HG03095 (cell line): ENCODE measurements at regions not wholly inside any gene's neighbourhood (a gene's known extent, or its start where the extent isn't known, plus 50 kb on each side); places are given as distances from the start of the nearest gene placed in this dataset.
"Not testable (repeated sequence)": the region's sequence is repeated elsewhere in the genome, so short reads cannot be mapped to it uniquely, and the experiment has no call there.

Source experiments
- ATAC-seq: cut with Tn5 transposase; IDR thresholded peaks from one replicate; pipeline ENCODE4 v1.9.1; 2021; ENCODE audit warnings: moderate library complexity; ENCODE audit not compliant: unreplicated experiment

DNA sequence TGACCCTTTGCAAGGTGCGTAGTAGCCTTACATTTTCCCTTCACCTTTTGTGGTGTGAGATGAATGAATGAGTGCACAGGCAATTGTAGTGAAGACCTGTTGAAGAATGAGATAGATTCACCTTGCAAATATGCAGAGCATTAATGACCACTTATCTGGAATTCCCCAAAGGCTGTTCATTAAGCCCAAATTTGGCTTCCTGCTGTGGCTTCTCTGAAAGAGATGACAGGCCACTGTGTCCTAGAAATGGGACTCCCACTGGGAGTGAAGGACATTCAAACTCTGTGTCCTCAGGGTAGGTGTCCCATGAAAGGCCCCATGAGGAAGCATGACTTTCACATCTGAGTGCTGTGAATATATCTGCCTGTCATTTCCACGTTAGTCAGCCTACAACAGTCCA lies 1821.8 kb upstream of the PIK3C3 start:
- ATAC-seq: no peak

DNA sequence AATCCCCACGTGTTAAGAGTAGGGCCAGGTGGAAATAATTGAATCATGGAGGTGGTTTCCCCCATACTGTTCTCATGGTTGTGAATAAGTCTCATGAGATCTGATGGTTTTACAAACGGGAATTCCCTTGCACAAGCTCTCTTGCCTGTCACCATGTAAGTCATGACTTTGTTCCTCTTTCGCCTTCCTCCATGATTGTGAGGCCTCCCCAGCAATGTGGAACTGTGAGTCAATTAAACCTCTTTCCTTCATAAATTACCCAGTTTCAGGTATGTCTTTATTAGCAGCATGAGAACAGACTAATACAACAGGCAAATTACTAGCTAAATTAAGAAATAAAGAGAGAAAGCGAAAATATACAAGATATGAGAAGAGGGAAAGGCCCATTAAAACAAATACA lies 1822.6 kb upstream of the PIK3C3 start:
- ATAC-seq: not testable (repeated sequence)

DNA sequence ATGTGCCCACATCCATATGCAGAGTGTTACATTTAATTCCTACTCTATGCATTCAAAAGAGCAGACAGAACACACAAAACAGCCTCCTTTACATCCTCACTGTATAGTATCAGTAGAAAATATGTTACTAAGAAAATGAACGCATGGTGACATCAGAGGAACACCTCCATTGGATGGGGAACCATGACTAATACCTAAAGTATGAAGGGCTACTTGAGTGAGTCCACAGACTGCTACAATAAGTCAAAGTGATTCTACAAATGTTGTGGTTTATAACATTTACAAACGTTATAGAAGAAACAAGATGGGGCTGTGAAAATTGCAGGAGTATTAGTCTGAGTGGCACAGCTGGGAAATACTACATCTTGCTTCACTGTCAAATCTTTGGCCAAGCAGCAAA lies 1830.9 kb upstream of the PIK3C3 start:
- no peak for ATAC-seq

DNA sequence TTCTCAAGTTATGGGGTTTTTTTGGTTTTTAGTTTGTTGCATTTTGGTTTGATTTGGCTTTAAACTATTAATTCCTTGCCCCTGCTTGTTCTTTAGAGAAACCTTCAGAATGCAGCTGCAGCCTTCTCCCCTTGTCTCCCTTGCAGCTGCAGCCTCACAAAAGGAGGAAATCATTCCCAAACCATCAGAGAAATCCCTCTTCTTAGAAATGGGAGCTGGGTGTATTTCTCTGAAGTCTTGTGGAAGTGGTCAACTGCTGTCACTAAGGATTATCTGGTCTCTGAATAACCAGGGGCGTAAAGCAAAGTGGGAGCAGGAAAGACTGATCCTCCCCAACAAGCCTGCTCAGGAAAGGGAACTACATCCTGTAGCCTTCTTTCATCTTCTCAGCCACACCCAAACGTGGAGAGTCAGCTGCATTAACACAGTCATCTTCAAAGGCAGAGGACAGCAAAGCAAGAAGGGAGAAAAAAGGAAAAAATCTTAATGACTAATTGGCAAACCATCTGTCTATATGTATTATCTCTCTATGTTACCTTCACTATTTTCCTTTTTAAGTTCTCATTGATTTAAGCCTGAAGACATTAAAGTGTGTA lies 1834.1 kb upstream of the PIK3C3 start:
- ATAC-seq: no peak

DNA sequence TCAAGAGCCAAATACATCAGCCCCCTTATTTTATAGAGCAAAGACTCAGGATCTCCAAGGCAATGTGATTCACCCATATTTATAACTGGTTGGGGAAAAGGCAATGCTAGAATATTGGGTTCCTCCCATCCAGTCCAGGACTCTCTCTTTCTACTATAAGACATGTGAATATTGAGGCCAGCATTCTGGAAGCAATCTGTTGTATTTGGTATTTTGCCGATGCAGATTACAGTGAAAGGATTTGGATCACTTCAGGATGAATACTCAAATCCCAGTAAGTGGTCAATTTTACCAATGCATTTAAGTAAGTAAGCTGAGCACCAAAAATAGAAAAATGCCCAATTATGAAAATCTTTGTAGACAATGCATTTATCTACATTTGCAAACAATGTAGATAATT lies 1834.7 kb upstream of the PIK3C3 start:
- no peak for ATAC-seq

DNA sequence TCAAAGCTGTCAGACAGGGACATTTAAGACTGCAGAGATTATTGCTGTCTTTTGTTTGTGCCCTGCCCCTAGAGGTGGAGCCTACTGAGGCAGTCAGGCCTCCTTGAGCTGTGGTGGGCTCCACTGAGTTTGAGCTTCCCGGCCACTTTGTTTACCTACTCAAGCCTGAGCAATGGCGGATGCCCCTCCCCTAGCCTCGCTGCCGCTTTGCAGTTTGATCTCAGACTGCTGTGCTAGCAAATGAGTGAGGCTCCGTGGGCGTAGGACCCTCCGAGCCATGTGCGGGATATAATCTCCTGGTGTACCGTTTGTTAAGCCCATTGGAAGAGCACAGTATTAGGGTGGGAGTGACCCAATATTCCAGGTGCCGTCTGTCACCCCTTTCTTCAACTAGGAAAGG lies 1835.5 kb upstream of the PIK3C3 start:
- ATAC-seq: not testable (repeated sequence)

DNA sequence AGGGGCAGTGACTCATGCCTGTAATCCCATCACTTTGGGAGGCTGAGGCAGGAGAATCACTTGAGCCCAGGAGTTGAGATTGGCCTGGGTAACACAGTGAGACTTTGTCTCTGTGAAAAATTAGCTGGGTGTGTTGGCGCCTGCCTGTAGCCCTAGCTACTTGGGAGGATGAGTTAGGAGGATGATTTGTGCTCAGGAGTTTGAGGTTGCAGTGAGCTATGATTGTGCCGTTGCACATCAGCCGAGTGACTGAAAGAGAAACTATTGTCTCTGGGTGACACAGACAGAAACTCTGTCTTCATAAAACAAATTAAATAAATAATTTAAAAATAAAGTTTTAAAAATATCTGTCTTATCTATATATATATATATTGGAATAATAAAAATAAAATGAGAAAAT lies 1844.6 kb upstream of the PIK3C3 start:
- ATAC-seq: no peak

DNA sequence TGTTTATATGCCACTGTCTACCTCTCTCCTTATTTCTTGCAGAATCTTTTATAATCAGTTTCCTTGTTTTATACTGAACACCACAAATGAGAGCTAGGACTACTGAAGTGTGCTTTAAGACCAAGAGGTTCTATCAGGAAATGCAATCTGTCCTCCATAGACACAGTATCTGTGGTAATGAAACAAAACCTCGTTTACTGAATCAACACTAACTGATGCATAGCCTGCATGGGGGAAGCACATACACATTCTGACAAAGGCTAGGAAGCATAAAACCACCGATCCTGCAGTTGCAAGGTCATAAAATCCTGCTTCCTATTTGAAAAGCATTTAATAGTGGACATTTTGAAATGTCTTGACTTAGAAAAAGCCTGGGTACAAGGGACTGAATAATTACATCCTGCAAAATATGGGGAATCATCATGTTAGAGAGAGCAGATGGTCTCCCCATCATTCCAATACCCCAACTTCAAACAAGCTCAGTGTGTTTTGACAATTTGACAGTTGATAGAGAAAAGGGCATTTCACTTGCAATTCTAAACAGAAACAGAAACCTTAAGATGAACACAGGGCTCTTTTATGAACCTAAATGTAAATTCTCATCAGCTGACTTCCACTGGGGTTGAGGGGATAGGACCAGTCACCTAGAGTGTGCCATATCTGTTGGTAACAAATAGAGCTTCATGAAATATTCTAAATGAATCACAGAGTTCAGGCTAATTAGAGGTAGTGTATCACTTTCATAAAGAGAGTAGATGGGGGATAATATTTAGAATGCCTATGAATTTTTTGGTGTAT lies 1845.6 kb upstream of the PIK3C3 start:
- no peak for ATAC-seq

DNA sequence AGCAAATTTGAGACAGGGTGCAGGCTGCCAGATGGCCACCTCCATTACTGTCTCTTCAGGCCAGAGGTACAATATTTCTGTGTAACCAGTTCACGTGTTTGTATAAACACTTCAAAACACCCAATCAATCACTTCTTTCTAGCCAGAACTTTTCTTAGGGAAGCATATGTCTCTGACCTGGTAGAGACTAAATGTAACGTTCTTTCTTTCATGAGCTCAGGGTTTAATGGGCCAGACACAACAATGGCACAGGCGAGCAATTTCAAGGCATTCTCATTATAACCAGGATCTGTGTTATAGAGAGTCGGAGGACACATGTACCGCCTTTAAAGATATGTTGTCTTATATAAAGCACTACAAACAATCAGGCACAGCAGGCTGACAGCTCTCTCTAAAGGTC lies 1846.4 kb upstream of the PIK3C3 start:
- no peak for ATAC-seq

DNA sequence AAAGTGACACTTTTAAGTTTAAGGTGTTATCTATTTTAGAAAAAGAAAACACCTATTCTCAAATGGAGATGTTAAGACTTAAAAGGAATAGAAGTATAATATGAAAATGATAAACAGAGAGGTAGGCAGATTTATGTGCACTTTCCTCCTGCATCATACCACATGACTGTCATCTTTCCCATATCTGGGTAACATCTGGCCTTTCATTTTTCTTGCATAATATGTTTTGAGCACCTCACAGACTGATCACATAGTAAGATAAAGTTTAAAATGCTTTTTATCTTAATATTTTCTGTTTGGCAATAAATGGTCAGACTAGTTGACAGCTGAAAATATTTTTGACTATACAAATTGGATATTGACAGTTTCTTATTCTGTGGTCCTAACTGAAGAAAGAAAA lies 1852.1 kb upstream of the PIK3C3 start:
- no peak for ATAC-seq

DNA sequence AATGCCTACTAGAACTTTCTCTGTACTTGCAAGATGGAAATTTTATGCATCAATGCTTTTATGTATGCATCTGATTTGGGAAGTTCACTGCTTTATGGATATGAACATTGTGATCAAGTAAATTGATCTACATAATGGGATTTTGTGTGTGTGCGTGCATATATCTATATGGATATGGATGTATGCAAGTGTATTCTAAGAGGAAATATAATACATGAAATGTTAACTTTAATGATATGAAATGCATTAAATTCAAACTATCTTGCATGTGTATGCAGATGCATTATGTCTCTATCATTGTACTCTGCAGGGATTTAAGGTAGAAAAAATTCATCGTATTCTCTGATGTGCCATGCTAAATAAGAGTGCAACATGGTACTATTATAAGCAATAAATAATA lies 1855.4 kb upstream of the PIK3C3 start:
- ATAC-seq: no peak

DNA sequence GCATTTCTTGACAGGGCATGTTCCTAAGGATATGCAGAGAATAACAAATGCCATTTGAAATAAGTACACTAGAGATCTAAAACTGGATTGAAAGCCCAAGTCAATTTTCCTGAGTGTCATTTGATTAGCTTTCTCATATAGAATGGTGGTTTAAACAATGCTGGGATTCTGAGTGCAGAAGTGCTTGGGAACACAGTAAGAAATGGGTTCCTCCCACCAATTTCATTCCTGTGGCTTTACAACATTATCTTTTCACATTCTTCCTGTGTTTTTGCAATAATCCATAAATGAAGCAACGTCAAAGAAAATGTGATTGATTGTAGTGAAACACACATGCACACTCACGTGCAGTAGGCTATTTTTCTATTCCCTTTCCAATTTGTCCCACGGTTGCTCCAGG lies 1858.4 kb upstream of the PIK3C3 start:
- no peak for ATAC-seq

DNA sequence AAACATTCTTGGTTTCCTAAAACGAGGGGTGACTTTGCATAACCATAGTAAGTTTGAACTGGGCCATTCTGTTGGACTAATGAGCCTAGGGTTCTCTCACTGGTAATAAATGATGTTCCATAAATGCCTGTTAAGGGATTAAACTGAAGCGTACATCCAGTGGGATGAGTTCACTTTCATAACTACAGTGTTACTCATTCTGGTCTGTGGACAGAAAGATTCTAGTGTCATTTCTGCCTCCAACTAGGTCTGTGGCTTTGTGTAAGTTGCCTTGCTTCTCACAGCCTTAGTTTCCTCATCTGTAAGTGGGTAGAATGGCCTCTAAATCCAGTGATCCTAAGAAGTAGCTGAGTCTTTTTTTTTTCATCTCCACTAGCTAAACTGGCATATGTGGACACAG lies 1860.6 kb upstream of the PIK3C3 start:
- ATAC-seq: no peak

DNA sequence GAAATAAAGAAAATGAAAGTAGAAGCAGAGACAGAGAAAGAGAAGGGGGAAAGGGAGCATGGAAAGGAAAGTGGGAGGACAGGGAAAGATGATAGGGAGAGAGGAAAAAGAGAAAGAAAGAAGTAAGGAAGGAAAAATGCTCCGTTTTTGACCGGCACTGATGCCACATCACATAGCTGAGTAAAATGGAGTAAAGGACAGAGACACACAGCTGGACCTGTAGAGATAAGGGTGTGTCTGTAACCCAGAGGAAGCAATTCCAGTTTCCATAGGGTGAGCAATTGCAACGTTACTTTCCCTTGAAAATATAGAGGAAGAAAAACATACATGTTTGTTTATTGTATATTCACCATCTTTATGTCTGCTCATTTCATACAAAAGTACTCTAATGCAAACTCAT lies 1866.9 kb upstream of the PIK3C3 start:
- ATAC-seq: no peak

DNA sequence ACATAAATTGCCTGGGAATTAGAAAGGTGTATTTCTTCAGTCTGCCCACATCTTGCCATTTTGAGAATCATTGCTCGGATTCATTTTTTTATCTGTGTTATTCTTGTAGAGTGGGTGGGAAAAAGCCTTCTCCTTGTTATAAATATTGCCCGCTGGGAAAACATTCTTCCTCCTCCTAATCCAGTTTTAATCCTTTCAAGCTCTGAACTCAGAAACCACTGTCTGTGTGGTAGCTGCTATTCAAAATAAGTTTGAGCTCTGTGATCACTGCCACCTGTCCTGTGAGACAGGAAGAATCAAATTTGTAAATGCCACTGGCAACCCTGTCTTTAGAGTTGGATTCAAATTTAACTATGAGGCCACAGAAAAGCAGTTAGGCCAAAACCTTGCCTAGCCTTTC lies 1875.2 kb upstream of the PIK3C3 start:
- no peak for ATAC-seq

DNA sequence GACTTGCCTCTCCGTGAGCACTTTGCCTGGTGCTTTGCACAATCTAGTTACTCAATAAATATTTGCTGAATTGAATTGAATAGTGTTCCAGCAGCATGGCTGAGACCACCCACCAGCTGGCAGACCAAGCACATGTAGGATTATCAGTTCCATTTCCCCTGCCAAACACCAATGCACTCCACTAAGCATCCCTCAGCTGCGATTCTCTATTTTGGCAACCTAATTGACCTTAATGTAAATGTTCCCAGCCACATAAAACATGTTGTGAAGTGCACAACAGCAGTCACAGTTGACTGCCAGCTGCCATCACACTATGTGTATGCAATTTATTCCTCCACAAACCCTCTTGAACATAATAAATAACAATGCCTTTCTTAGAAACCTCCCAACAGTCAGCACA lies 1879.4 kb upstream of the PIK3C3 start:
- ATAC-seq: no peak

DNA sequence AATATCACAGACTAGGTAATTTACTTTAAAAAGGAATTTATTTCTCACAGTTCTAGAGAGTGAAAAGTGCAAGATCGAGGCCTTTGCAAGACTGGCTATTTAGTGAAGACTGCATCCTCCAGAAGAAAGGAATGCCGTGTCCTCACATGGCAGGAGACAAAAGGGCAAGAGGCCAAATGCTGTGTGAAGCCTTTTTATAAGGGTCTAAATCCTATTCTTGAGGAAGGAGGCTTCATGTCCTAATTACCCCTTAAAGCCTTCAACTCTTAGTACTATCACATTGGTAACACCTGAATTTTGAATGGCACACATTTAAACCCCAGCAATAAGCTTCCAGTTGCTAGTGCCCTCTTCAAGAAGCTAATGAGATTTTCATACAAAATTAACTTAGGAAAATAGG lies 1882.3 kb upstream of the PIK3C3 start:
- no peak for ATAC-seq

DNA sequence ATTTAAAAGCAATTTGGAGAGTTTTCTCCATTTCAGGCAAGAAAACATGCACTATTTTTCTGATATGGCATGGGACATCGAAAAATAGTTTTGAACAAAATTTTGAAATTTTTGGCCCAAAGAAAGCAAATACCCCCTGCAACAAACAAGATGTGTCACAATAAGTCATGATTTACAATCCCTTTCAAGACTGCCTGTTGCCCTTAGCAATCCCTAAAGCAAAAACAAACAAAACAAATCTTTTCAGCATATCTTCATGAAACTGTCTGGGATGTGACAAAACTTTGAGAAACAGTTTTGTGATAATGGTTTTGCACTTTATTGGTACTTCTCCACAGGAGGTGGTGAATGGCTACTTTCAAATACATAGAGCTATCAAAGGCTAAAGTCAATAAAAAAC lies 1888.7 kb upstream of the PIK3C3 start:
- no peak for ATAC-seq

DNA sequence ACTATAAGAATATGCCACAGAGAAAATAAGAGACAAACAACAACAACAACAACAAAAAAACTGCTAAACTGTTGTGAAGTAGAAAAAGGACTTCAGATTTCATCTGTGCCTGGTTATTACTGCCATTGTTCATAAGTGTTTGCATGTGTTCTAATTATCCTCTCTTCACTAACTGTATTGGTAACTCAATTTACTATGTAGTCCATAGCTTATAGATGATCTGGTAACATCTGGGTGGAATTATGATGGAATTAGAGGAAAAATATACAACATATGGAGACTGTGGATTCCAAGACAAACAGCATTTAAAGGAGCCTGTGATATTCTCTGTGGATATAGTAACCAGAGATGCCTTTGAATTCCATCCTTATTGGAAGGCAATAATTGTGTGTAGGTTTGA lies 1891.5 kb upstream of the PIK3C3 start:
- ATAC-seq: no peak

DNA sequence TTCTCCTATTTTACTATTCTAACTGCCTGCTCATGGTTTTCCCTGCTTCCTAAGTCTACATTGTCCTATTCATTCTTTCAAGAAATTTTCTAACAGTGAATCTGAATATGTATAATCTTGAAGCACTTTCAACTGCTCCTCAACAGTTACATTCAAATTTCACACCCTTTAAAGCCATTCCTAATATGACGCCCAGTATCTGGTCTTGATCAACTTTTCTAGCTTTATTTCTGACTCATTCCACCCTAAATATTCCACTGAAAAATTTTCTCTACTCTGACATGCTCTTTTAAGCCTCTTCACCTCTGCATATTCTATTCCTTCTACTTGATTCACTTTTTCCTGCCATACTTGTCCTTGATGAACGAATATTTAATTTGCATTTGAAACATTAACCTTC lies 1893.9 kb upstream of the PIK3C3 start:
- no peak for ATAC-seq

DNA sequence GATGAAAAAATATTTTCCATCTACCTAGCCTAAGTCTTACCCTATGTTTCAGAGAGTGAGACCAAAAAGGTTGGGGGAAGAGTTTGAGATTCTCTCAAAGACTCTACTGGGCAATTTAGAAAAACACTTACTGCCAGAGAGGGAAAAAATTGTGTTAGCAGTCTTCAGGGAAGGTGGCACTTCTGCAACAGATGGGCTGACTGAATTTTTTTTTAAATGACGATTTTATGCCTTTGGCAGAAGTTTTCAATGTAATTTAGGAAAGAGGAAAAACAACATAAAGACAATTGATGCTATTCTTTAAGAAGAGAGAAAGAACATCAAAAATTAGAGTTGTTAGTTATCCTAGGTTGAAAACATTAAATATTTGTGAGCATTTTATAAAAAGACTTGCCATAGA lies 1894.5 kb upstream of the PIK3C3 start:
- no peak for ATAC-seq

DNA sequence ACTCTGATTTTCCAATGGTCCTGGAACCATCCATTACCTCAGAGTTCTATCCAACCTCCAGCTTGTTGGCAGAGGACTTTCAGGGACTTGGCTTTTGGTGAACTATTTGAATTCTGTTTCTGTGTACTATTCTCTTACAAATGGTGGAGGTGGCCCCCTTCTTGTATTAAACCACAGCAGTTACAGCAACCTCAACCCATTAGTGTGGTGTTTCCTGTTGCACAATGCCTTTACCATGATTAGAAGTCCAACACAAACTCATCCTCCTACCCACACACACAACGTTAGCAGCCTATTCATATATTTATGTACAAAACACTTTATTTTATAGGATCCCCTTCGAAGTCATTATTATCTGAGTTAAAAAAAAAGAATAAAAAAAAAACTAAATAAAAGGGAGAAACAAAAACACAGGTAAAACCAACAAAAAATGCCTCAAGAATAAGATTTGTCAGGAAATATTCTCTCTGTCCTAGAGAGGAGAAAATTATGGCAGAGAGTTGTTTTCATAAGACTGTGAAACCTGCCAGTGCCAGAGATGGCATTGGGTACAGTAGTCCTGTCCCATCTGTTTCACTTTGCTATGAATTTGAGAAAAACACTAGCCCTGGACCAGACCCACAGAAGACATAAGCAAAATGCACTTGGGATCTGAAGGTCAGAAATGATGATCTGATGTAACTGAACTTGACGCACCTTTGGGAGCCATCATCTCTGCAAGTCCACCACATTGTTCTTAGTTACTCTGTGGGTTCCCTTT lies 1896.0 kb upstream of the PIK3C3 start:
- ATAC-seq: no peak
